GM10266 (cell line): ENCODE measurements at regions not wholly inside any gene's neighbourhood (a gene's known extent, or its start where the extent isn't known, plus 50 kb on each side); places are given as distances from the start of the nearest gene placed in this dataset.

ENCODE experiments used
- DNase-seq: peaks from one replicate; pipeline ENCODE4 v3.0.0; 2012; ENCODE audit errors: extremely low spot score
- CTCF ChIP-seq: IDR thresholded peaks from 2 replicates; pipeline ENCODE4 v1.5.1; 2012; ENCODE audit warnings: mild to moderate bottlenecking, low read depth; ENCODE audit not compliant: control insufficient read depth, insufficient read depth; ENCODE audit errors: missing control alignments

GRCh38 chr1:5329068-5329739 is 663.0 kb downstream of the NPHP4 start:
- DNase-seq, result no peak
- no peak for TF ChIP-seq CTCF

GRCh38 chr1:5324883-5325282 is 667.3 kb downstream of the NPHP4 start:
- no peak for TF ChIP-seq CTCF
- DNase-seq, result no peak

GRCh38 chr1:5318143-5318816 is 663.9 kb downstream of the AJAP1 start:
- DNase-seq, result no peak
- TF ChIP-seq CTCF, result no peak

GRCh38 chr1:5317391-5317790 is 663.0 kb downstream of the AJAP1 start:
- no peak for TF ChIP-seq CTCF
- no peak for DNase-seq

- no peak for TF ChIP-seq CTCF
- no peak for DNase-seq
These were observed 658.5 kb downstream of the AJAP1 start for GRCh38 chr1:5312862-5313261.

- no peak for TF ChIP-seq CTCF
These were observed 657.9 kb downstream of the AJAP1 start for GRCh38 chr1:5312293-5312674.

GRCh38 chr1:5311634-5312292 is 657.4 kb downstream of the AJAP1 start:
- DNase-seq, result no peak
- no peak for TF ChIP-seq CTCF

More at GRCh38 chr1:5312293-5312674, 657.9 kb downstream of the AJAP1 start:
- no peak for DNase-seq
